GM12891 (cell line): ENCODE measurements at regions not wholly inside any gene's neighbourhood (a gene's known extent, or its start where the extent isn't known, plus 50 kb on each side); places are given as distances from the start of the nearest gene placed in this dataset.

Experiments
- PAX5 ChIP-seq: IDR thresholded peaks from 2 replicates; pipeline ENCODE4 v1.6.1; 2011; ENCODE audit warnings: low read length, moderate library complexity, mild to moderate bottlenecking; ENCODE audit not compliant: insufficient read depth, severe bottlenecking
- POLR2A ChIP-seq: IDR thresholded peaks from 2 replicates; pipeline ENCODE4 v1.6.1; 2011; ENCODE audit warnings: low read depth, low read length, control low read depth
- POLR2AphosphoS5 ChIP-seq: IDR thresholded peaks from 2 replicates; pipeline ENCODE4 v1.6.1; 2011; ENCODE audit warnings: low read depth, low read length, control low read depth
- POU2F2 ChIP-seq: IDR thresholded peaks from 2 replicates; pipeline ENCODE4 v1.6.1; 2011; ENCODE audit warnings: low read depth, mild to moderate bottlenecking, control low read depth, low read length, moderate library complexity
- SPI1 ChIP-seq: IDR thresholded peaks from 2 replicates; pipeline ENCODE4 v1.6.1; 2011; ENCODE audit warnings: low read depth, low read length, control low read depth
- TAF1 ChIP-seq: IDR thresholded peaks from 2 replicates; pipeline ENCODE4 v1.6.1; 2011; ENCODE audit warnings: low read depth, low read length, control low read depth

- no peak for TF ChIP-seq TAF1
- no peak for TF ChIP-seq POLR2AphosphoS5
- TF ChIP-seq SPI1, result no peak
- no peak for TF ChIP-seq POLR2A
- TF ChIP-seq POU2F2, result no peak
- TF ChIP-seq PAX5, result no peak
Observed at GRCh38 chr6:41426438-41426851, 91.0 kb downstream of the NCR2 start.
